Stomach (tissue), 4 donors: ENCODE measurements at regions not wholly inside any gene's neighbourhood (a gene's known extent, or its start where the extent isn't known, plus 50 kb on each side); places are given as distances from the start of the nearest gene placed in this dataset.

ENCODE experiments used
- EP300 ChIP-seq: sonication (generic); formaldehyde crosslinking; IDR thresholded peaks from one replicate; pipeline ENCODE4 v1.6.1; 2017; ENCODE audit warnings: antibody characterized with exemption
- POLR2A ChIP-seq, 4 donors: fragments of 450-650 bp; IDR thresholded peaks; one replicate each; pipeline ENCODE4 v1.6.1; 2016; ENCODE audit warnings: antibody characterized with exemption in 4 of 4, control low read depth in 2 of 4, mild to moderate bottlenecking in 1 of 4, moderate library complexity in 1 of 4
- POLR2AphosphoS5 ChIP-seq, 3 donors: sonication (generic); formaldehyde crosslinking; IDR thresholded peaks; one replicate each; pipeline ENCODE4 v1.6.1; 2016; ENCODE audit warnings: antibody characterized with exemption in 3 of 3
- TF ChIP-seq, protein P1 (sequence below), 7 experiments: fragments of 450-650 bp in 4 of 7; fragments of 200-600 bp in 3 of 7; sonication (generic) in 3 of 7; IDR thresholded peaks; one replicate each; pipeline ENCODE4 v1.5.1; 2016 to 2019; ENCODE audit warnings: antibody characterized with exemption in 7 of 7, control low read depth in 2 of 7, mild to moderate bottlenecking in 1 of 7

DNA sequence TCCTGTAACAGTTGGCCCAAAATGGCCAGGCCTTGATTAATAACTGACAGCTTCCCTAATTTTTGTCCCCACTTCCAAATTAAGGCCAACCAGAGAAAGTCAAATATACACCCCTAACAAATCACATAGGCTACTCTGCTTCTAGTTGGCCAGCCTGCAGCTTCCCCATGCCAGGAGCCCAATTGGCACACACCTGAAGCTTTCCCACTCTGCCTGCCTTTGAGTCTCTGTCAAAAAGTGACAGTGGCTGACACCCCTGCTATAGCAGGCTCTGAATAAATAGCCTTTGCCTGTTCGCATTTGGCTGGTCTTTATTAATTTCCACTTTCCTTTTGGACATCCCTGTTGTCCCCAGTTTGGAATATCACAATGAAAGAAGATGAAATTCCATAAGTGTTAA lies 256.6 kb upstream of the NCKAP5 start:
- no peak for TF ChIP-seq POLR2AphosphoS5 (IDR thresholded peaks at IDR 0.05)
- TF ChIP-seq, protein P1, sequence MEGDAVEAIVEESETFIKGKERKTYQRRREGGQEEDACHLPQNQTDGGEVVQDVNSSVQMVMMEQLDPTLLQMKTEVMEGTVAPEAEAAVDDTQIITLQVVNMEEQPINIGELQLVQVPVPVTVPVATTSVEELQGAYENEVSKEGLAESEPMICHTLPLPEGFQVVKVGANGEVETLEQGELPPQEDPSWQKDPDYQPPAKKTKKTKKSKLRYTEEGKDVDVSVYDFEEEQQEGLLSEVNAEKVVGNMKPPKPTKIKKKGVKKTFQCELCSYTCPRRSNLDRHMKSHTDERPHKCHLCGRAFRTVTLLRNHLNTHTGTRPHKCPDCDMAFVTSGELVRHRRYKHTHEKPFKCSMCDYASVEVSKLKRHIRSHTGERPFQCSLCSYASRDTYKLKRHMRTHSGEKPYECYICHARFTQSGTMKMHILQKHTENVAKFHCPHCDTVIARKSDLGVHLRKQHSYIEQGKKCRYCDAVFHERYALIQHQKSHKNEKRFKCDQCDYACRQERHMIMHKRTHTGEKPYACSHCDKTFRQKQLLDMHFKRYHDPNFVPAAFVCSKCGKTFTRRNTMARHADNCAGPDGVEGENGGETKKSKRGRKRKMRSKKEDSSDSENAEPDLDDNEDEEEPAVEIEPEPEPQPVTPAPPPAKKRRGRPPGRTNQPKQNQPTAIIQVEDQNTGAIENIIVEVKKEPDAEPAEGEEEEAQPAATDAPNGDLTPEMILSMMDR (IDR thresholded peaks at IDR 0.05) = no peak
- TF ChIP-seq POLR2A (IDR thresholded peaks at IDR 0.05) = no peak
- no peak for TF ChIP-seq EP300
